Kasumi-1 (cell line): ENCODE measurements at regions not wholly inside any gene's neighbourhood (a gene's known extent, or its start where the extent isn't known, plus 50 kb on each side); places are given as distances from the start of the nearest gene placed in this dataset.
A peak's percentile ranks its signal among the peaks of the same experiment; 100 is the strongest.

Experiments
- DNase-seq, 2 experiments: peaks; one replicate each; lab custom pipeline; 2025; lab: John Stamatoyannopoulos, UW

DNA sequence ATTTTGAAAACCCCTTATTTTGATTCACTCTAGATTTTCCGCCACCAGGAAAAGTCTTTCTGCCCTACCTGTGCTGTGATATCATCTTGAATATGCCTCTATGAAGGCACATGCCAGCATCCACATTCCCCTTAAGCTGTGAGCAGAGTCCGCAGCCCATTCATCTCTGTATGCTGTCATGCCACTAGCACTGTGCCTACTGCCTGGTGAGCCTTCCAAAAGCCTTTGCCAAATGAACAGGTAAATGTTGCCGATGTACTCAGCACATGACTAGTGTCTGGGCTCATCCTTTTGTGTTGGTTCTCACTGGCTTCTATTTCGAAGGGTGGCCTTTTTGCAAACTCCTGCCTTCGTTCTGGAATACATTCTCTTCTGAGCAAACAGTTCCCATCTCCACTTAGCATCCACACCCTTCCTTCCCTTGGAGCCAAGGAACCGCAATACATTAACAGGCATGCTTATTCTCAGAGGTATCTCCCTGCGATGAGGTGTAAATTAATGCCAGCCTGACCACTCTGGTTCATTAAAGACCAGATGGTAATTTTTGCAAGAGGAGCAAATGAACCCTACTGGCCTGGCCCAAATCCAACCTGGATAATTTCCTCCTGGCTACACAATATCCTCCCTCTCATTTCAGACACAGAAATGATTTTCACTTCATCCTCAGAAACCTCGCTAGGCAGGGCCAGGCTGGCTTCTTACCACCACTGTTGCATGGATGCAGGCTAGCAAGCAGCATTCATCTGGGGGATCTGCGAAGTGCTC lies 339.7 kb upstream of the NFE2L3 start:
- DNase-seq = no peak

DNA sequence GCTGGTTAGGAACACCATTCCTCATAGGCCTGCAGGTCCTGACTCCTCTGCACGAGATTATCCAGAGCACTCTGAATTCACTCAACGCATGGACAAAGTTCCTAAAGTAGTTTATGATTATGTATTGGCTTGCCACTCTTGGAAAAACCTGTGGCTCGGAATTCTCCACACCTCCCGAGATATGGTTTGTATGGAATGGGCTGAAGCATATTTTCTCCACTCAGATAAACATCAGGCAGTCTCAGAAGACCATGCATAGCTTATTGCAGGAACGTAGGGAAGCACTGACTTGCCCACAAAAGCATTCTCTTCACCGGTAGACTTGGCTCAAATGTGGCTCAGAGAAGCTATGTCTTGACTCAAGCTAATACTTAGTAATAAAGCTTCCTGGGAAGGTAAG lies 338.6 kb upstream of the NFE2L3 start:
- no peak for DNase-seq

DNA sequence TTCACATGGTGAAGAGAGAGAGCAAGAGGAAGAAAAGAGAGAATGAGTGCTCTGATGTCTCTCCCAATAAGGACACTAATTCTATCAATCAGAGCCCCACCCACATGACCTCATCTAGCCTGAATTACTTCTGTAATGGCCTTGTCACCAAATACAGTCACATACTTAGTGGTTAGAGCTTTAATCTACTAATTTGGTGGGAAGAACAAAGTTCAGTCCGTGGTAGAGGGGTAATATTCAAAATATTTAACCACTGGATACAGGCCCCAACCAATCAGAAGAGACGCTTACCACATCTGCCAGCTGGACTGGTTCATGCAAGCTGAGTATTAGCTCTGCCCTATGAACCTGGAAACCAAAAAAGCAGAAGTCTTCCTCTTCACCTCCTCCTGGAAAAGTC lies 336.3 kb upstream of the NFE2L3 start:
- DNase-seq = no peak

DNA sequence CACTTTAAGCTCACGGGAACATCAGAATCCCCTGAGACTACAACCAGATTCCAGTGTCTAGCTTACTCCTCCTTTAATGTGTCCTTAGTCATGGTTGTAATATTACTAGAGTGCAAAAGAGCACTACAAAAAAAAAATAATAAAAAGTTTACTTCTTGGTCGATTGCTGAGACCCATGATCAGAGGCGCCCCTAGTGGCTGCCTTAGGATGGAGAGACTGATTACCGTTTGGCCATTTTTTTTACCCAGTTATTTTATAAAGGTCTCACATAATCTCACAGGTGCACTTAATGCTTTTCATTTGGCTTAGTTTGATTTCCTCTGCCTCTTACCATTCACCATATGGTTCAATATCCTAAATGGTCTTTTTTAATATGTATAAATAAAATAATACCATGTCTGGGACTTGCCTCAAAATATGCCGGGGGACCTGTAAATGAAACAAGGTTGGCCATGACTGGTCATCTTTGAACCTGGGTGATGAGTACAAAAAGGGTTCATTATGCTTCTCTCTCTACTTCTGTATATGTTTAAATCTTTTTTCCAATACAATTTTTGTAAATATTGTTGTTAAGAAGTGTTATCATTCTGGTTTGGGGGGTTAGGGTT lies 331.5 kb upstream of the NFE2L3 start:
- peak; percentile 6 to 51 for DNase-seq

DNA sequence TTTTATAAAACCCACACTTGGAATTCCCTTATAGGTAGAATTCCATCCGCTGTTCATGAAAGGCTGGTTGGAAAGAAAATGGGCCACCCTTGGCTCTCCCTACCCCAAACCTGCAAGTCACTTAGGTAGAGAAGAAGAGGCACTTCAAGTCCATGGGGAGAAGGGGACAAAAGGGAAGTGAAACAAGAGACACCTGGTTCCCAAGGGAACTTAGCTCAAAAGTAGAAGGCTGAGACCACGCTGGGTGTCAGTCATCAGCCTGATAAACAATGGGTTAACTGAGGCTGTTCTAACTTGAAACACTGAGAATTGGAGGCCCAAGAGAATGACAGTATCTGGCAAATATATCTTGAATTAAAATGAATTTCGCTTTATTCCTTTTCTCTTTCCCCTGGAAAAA lies 330.8 kb upstream of the NFE2L3 start:
- DNase-seq = no peak

DNA sequence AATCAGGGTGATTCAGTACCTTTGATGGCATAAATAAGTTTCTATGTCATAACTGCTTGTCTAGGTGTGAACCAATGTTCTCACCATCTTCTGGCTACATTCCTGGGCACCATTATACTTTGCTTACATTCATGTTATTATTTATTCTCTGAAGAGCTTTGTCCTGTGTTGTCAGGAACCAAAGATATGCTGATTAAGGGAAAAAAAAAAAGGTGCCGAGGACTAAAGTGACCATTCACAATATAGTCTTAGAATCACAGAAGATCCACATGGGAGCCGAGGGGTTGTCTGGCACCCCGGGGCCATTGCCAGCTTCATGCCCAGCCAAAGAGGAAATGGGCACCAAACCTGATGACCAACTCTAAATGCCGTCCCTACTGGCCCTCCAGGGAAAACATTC lies 329.2 kb upstream of the NFE2L3 start:
- no peak for DNase-seq

GRCh38 chr7:25823571-25823970 lies 328.4 kb upstream of the NFE2L3 start:
- DNase-seq = no peak

DNA sequence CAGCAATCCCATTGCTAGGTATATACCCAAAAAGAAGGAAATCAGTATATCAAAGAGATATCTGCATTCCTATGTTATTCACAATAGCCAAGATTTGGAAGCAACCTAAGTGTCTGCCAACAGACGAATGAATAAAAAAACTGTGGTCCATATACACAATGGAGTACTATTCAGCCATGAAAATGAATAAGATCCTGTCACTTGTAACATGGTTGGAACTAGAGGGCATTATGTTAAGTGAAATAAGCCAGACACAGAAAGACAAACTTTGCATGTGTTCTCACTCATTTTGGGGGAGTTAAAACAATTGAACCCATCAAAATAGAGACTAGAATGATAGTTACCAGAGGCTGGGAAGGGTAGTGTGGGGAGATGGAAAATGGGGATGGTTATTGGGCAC lies 323.5 kb upstream of the NFE2L3 start:
- no peak for DNase-seq

- no peak for DNase-seq
These were observed 322.3 kb upstream of the NFE2L3 start for GRCh38 chr7:25829663-25830062.

DNA sequence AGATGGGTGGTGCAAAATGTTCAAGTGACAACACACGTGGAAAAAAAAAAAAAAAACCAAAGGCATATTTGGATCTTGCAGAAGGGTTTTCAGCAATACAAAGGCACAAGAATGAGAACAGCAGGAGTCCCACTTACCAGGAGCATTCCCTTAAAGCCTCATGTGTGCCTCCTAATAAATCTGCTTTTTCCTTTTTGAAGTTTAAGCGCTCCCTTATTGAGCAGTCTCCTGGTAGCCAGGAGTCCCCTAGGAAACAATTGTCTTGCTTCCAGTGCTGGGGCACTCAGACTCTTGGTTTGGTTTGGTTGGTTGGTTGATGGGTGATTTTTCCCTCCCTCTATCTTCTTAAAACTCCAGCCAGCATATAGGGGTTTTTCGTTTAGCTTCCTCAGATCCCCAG lies 321.8 kb upstream of the NFE2L3 start:
- DNase-seq = no peak

DNA sequence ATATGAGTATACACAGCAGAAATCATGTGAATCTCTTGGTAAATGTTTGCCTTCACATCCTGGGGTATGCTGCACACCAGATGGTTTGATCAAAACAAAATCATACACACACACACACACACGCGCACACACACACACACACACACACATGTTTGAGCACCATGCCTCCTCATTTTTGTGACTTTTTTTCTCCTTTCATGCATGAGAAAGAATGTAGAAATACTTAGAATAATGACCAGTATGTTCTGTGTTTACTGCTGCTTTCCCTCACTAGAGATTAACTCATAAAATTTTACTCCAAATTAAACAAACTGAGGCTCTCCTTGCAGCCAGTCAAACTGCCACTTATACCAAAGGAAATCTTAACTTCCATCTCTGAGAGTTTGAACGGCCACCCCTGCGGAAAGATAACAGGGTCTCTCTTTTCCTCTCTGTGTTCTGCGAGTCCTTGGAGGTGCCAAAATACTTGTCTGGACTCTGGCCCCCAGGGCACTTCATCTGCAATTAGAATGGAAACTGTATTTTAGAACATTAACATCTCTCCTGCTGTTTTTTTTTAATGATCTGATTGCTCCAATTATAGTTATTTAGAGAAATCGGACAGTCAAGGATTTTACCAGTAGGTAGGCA lies 320.8 kb upstream of the NFE2L3 start:
- DNase-seq = no peak

- DNase-seq = no peak
These were observed 320.1 kb upstream of the NFE2L3 start for GRCh38 chr7:25831831-25832411.

DNA sequence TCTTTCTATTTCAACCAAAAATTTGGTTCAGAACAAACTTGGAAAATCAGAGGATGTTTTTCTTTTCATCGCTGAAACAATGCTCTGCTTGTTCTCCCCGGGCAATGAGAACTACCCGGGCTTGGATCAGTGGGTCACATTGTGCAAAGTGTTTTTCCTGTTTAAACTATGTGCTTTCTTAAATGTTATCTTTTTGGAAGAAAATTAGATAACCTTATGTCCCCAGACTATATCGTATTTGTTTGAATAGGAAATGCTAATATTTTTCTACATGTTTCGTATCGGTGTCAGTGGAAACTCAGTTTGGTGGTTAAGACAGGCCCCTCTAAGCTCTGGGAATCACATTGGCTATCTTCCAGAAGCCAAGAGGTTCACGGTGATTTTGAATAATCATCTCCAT lies 319.5 kb upstream of the NFE2L3 start:
- no peak for DNase-seq

DNA sequence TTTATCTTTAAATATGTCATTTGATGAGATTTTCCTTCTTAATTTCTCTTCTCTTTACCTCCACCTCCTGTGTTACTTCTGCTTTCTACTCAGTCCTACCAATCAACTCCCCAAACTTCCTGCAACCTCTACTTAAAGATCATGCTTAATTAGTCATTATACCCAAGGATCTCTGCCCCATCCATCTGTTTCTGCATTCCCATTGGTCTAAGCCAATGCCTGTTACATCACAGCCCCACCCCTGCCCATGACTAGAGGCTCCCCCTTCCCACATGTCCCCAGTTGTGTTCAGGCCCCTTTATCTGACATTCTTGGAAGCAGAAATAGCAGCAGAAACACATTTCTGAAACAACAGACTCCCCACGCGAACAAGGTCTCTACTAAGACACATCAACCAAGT lies 319.1 kb upstream of the NFE2L3 start:
- no peak for DNase-seq

DNA sequence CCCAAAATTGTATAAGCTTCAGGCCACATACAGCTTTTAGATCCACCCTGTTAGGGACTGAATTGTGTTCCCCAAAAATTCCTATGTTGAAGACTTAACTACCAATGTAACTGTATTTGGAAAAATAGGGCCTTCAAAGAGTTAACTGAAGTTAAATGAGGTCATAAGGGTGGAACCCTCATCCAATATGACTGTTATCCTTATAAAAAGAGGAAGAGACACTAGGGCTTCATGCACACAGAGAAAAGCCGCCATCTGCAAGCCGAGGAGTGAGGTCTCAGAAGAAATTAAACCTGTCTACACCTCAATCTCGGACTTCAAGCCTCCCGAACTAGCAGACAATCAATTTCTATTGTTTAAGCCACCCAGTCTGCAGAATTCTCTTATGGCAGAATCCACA lies 317.9 kb upstream of the NFE2L3 start:
- no peak for DNase-seq

DNA sequence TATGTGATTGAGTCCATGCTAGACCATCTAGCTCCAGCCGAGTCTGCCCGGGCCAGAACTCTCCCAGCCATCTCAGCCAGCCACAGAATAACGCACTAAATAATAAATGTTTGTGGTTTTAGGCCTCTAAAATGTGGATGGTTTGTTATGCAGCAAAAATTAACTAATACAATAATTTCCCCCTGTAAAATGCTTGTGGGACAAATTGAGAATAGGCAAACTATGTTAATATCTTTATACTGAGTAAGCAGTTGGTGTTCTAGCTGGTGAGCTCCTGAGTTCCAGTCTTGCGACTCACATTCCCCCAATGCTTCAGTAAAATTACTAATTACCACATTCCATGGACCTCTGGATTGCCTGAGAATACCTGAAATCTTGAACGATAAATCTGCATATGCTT lies 316.8 kb upstream of the NFE2L3 start:
- DNase-seq = no peak

DNA sequence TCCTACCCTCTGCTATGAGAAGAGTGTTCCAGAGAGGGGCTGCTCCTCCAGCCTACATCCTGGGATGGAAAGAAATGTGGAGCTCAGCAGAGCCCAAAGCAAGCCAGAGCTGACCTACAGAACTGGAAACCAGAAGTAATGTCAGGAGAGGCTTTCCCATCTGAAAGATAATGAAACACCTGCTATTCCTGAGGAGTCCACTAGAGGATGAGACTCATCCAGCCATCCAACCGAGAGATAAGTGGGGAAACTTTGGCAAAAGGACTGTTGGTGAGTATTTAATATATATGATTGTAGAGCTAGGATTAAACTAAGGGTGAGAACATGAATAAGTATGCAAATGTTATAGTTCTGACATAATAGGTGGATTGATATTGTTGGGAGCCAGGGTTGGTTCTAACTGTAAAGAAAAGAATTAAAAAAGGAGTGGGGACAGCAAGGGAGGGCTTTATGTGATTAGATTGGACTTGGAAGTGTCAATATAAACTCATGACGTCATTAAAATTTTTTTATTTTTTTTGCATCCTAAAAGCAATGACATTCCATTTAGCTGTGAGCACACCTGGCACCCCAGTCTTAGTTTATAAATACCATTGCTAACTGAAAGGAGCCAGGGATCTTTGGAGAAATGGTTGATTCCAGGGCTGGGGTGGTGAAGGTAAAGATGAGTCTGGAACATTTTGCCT lies 312.8 kb upstream of the NFE2L3 start:
- peak; percentile 40 to 52 for DNase-seq

DNA sequence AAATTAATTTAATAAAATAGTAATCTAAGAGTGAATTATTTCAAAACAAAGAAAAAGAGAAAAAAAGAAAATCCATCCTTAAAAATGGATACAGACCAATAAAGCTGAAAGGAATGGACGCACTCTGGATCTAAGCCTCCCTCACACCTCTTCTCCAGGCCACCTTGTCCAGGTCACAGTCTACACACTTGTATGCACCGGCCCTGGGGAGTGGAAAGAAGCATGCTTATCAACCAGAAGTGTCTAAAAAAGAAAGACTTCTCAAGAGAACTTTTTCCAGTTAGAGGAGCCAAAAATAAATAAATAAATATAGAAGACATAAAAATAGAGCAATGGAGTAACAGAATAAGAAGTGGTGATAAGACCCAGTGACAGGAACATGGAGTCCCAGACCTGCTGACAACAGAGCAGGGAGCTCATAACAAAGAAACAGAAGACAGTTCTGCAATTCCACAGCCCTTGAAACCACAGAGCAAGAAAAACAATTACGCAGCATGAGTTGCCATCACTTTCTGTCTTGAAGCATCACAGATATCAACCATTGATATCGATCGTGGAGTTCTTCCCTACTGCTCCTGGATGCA lies 311.7 kb upstream of the NFE2L3 start:
- no peak for DNase-seq

- DNase-seq = no peak
These were observed 310.4 kb upstream of the NFE2L3 start for GRCh38 chr7:25841575-25841974.

- DNase-seq = no peak
These were observed 309.7 kb upstream of the NFE2L3 start for GRCh38 chr7:25842201-25842733.

GRCh38 chr7:25843467-25843866 lies 308.5 kb upstream of the NFE2L3 start:
- no peak for DNase-seq
